WTC11 (cell line): ENCODE measurements at regions not wholly inside any gene's neighbourhood (a gene's known extent, or its start where the extent isn't known, plus 50 kb on each side); places are given as distances from the start of the nearest gene placed in this dataset.
A peak's percentile ranks its signal among the peaks of the same experiment; 100 is the strongest.
"Not testable (repeated sequence)": the region's sequence is repeated elsewhere in the genome, so short reads cannot be mapped to it uniquely, and the experiment has no call there.

ENCODE experiments used
- ATAC-seq: fragments of 200-7000 bp; cut with Tn5 transposase; 2 replicates; pipeline ENCODE4 v1.10.0; 2021; ENCODE audit warnings: mild to moderate bottlenecking, moderate library complexity
- CTCF ChIA-PET: fragments of 300-600 bp; sonication (Branson Sonifier 250); formaldehyde crosslinking; loops from one replicate; lab custom pipeline; 2021; ENCODE audit warnings: antibody characterized with exemption; lab: Charles Lee
- POLR2A ChIA-PET: fragments of 350-600 bp; sonication (Branson Sonifier 250); formaldehyde crosslinking; loops from one replicate; lab custom pipeline; 2021; ENCODE audit warnings: antibody characterized with exemption; lab: Charles Lee
- DNase-seq: peaks from one replicate; pipeline ENCODE4 v3.0.0; 2021; ENCODE audit warnings: low spot score
- H3K27ac Mint-ChIP-seq: 2 replicates; pipeline ENCODE4 v1.8.0; 2021; ENCODE audit warnings: mixed read lengths
- H3K27me3 Mint-ChIP-seq: 2 replicates; pipeline ENCODE4 v1.8.0; 2021; ENCODE audit warnings: low read depth, mild to moderate bottlenecking, moderate library complexity, mixed read lengths
- H3K36me3 Mint-ChIP-seq: 2 replicates; pipeline ENCODE4 v1.8.0; 2021; ENCODE audit warnings: mixed read lengths
- H3K4me1 Mint-ChIP-seq: 2 replicates; pipeline ENCODE4 v1.8.0; 2022; ENCODE audit warnings: mixed read lengths
- H3K4me3 Mint-ChIP-seq: 2 replicates; pipeline ENCODE4 v1.8.0; 2021; ENCODE audit warnings: mild to moderate bottlenecking, moderate library complexity, mixed read lengths
- H3K9me3 Mint-ChIP-seq: 2 replicates; pipeline ENCODE4 v1.8.0; 2021; ENCODE audit warnings: mixed read lengths

GRCh38 chr2:111495636-111496035 is 374.9 kb downstream of the BCL2L11 start:
- CTCF ChIA-PET, H3K27ac Mint-ChIP-seq, H3K4me3 Mint-ChIP-seq, POLR2A ChIA-PET, H3K36me3 Mint-ChIP-seq, ATAC-seq, H3K4me1 Mint-ChIP-seq, H3K9me3 Mint-ChIP-seq, DNase-seq, H3K27me3 Mint-ChIP-seq: not testable (repeated sequence)

GRCh38 chr2:111496176-111496575 is 375.5 kb downstream of the BCL2L11 start:
- 0 out of 2 replicates have a peak overlapping the region, but pooled peaks have one; percentile 23 for H3K27ac Mint-ChIP-seq
- H3K9me3 Mint-ChIP-seq: not testable (repeated sequence)

DNA sequence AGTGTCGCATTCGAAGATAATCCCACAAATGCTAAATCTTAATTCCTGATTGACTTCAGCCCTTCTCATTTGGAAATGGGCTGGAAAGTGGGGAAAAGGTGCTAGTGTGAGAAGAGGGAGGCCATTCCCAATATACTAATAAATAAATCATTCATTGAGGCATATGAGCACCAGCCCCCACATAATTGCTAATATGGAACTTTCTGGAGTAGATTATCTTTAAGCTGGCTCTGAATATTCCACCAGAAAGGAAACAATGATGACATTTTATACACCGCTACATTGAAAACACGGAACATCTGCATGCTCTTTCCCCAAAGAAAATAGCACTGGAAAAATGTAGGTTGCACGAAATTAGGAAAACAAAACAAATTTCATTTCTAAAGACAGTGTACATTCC is 376.1 kb downstream of the BCL2L11 start:
- CTCF ChIA-PET, H3K9me3 Mint-ChIP-seq, H3K27me3 Mint-ChIP-seq, H3K36me3 Mint-ChIP-seq, H3K4me1 Mint-ChIP-seq, DNase-seq, ATAC-seq, POLR2A ChIA-PET, H3K4me3 Mint-ChIP-seq, H3K27ac Mint-ChIP-seq: not testable (repeated sequence)

More at GRCh38 chr2:111496176-111496575, 375.5 kb downstream of the BCL2L11 start:
- POLR2A ChIA-PET, CTCF ChIA-PET, H3K36me3 Mint-ChIP-seq, H3K4me3 Mint-ChIP-seq, H3K27me3 Mint-ChIP-seq, DNase-seq, H3K4me1 Mint-ChIP-seq: not testable (repeated sequence)
- peak; percentile 58 for ATAC-seq

DNA sequence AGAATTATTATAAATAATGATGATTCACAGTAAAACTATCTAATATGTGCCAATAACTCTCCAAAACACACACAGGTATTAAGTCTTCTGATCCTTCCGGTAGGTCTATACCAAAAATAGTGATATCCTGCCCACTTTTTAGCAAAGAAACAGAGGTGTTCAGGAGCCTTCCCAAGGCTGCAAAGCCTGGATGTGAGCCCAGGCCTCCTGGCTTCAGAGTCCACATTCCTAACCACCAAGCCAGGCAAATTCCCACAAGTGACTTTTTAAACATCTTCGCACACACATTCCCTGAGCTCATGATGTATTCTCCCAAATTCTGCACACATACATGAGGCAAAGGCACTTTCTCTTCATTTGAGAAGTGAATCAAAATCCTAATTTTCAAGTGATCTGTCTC is 376.6 kb downstream of the BCL2L11 start:
- CTCF ChIA-PET, H3K4me3 Mint-ChIP-seq: not testable (repeated sequence)

GRCh38 chr2:111500536-111501062 is 379.9 kb downstream of the BCL2L11 start:
- H3K27ac Mint-ChIP-seq, H3K27me3 Mint-ChIP-seq, H3K4me1 Mint-ChIP-seq, H3K4me3 Mint-ChIP-seq, CTCF ChIA-PET, POLR2A ChIA-PET, DNase-seq, ATAC-seq, H3K9me3 Mint-ChIP-seq, H3K36me3 Mint-ChIP-seq: not testable (repeated sequence)

More for the DNA sequence above, 376.6 kb downstream of the BCL2L11 start:
- H3K36me3 Mint-ChIP-seq, H3K27ac Mint-ChIP-seq, H3K4me1 Mint-ChIP-seq, ATAC-seq, H3K27me3 Mint-ChIP-seq, DNase-seq, POLR2A ChIA-PET, H3K9me3 Mint-ChIP-seq: not testable (repeated sequence)

GRCh38 chr2:111503844-111504570 is 380.0 kb downstream of the ANAPC1 start:
- H3K4me1 Mint-ChIP-seq, H3K4me3 Mint-ChIP-seq, POLR2A ChIA-PET, DNase-seq, H3K36me3 Mint-ChIP-seq, H3K27ac Mint-ChIP-seq, CTCF ChIA-PET, H3K27me3 Mint-ChIP-seq, ATAC-seq: not testable (repeated sequence)
- H3K9me3 Mint-ChIP-seq: peaks cover 10% of the 10 kb centered on the region; the same call in 1 of the 2 replicates

DNA sequence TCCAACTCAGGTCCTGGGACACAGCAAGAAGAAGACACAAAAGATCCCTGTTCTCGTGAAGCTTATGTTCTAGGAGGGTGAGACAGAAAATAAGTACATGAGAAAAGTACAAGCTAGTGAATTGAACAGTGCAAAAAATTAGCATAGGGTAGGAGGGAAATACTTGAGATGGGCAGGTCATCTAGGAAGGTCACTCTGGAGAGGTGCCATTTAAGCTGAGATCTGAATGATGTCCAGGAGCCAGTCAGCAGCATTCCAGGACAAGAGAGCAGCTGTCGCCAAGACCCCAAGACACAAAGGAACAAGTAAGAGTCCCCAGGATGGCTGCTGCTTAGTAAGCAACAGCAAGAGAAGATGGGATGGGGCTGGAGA is 379.4 kb downstream of the ANAPC1 start:
- H3K4me1 Mint-ChIP-seq, H3K36me3 Mint-ChIP-seq, H3K27ac Mint-ChIP-seq, CTCF ChIA-PET, POLR2A ChIA-PET, DNase-seq, H3K27me3 Mint-ChIP-seq, ATAC-seq, H3K4me3 Mint-ChIP-seq: not testable (repeated sequence)
- H3K9me3 Mint-ChIP-seq: peaks cover 10% of the 10 kb centered on the region; the same call in 1 of the 2 replicates

DNA sequence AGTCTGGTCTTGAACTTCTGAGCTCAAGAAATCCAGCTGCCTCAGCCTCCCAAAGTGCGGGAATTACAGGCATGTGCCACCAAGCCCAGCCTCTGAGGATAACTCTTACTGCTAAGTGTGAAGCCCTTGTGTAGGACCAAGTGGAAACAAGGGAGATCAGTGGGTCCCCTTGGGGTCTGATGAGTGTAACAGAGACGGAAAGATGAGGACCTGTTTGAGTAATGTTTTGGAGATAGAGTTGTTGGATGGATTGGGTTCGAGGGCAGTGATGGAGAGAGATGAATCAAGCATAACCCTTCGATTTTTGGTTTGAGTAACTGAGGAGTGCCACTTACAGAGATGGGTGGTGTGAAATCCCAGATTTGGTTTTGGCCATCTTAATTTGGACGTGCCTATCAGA is 378.7 kb downstream of the ANAPC1 start:
- H3K9me3 Mint-ChIP-seq: peaks cover 10% of the 10 kb centered on the region; the same call in 1 of the 2 replicates
- H3K4me3 Mint-ChIP-seq, H3K4me1 Mint-ChIP-seq, H3K27ac Mint-ChIP-seq, POLR2A ChIA-PET, ATAC-seq, DNase-seq, H3K27me3 Mint-ChIP-seq, H3K36me3 Mint-ChIP-seq, CTCF ChIA-PET: not testable (repeated sequence)

GRCh38 chr2:111506936-111507335 is 377.1 kb downstream of the ANAPC1 start:
- ATAC-seq, H3K27ac Mint-ChIP-seq, H3K36me3 Mint-ChIP-seq, H3K4me1 Mint-ChIP-seq, DNase-seq, POLR2A ChIA-PET, H3K4me3 Mint-ChIP-seq, CTCF ChIA-PET, H3K27me3 Mint-ChIP-seq: not testable (repeated sequence)
- peaks cover 10% of the 10 kb centered on the region; the same call in 1 of the 2 replicates for H3K9me3 Mint-ChIP-seq

- peaks cover 10% of the 10 kb centered on the region; the same call in 1 of the 2 replicates for H3K9me3 Mint-ChIP-seq
- H3K4me3 Mint-ChIP-seq, H3K36me3 Mint-ChIP-seq, DNase-seq, POLR2A ChIA-PET, H3K27ac Mint-ChIP-seq, H3K4me1 Mint-ChIP-seq, ATAC-seq, CTCF ChIA-PET, H3K27me3 Mint-ChIP-seq: not testable (repeated sequence)
Measured at GRCh38 chr2:111509225-111509869, 374.6 kb downstream of the ANAPC1 start.

GRCh38 chr2:111510384-111510783 is 373.6 kb downstream of the ANAPC1 start:
- H3K4me1 Mint-ChIP-seq, ATAC-seq, H3K27me3 Mint-ChIP-seq, H3K27ac Mint-ChIP-seq, H3K36me3 Mint-ChIP-seq, CTCF ChIA-PET, POLR2A ChIA-PET, H3K9me3 Mint-ChIP-seq, DNase-seq, H3K4me3 Mint-ChIP-seq: not testable (repeated sequence)

GRCh38 chr2:111511062-111511461 is 372.9 kb downstream of the ANAPC1 start:
- CTCF ChIA-PET, H3K27me3 Mint-ChIP-seq, H3K4me1 Mint-ChIP-seq, DNase-seq, H3K9me3 Mint-ChIP-seq, H3K27ac Mint-ChIP-seq, POLR2A ChIA-PET, H3K4me3 Mint-ChIP-seq, H3K36me3 Mint-ChIP-seq, ATAC-seq: not testable (repeated sequence)
